ENCODE measurements at regions not wholly inside any gene's neighbourhood (a gene's known extent, or its start where the extent isn't known, plus 50 kb on each side); places are given as distances from the start of the nearest gene placed in this dataset.

DNA sequence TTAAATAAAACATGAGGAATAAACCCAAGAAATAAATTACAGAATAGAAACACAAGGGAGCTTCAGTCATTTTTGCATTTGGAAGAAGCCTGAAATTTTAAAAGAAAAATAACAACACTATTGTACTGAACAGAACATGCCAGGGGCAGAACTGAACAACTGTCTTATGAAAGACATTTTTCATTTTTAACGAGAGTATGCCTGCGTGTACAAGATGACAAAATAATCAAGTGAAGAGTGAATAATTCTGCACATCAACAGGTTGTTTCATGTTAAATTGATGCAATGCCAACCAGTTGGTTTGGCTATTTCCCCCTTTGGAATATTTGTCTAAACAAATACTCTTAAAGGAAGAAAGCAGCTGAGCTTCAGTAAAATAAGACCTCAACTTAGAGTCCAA is 103.3 kb upstream of the BTG1 start:
- no peaks in the 10 kb centered on the region for H3K9me3 ChIP-seq (ENCODE audit: control insufficient read depth, low read length)
- no peaks in the 10 kb centered on the region for H3K4me1 ChIP-seq
- H3K79me2 ChIP-seq, result no peaks in the 10 kb centered on the region
- H3K9ac ChIP-seq, result no peak overlapping the region
- no peak overlapping the region for H3K4me3 ChIP-seq (ENCODE audit: low read depth, low read length)
- H3K27ac ChIP-seq, result no peak overlapping the region
- TF ChIP-seq CTCF (IDR thresholded peaks at IDR 0.05), result no peak
- H2AFZ ChIP-seq, result no peak overlapping the region
- H3K36me3 ChIP-seq (ENCODE audit: control insufficient read depth, insufficient read depth, low read length), result no peaks in the 10 kb centered on the region
- H3K27me3 ChIP-seq (ENCODE audit: control insufficient read depth, insufficient read depth, low read length), result no peaks in the 10 kb centered on the region
- no peak overlapping the region for H3K4me2 ChIP-seq (ENCODE audit: low read length)

GRCh38 chr12:92244036-92244435 is 98.4 kb upstream of the BTG1 start:
- H3K4me2 ChIP-seq (ENCODE audit: low read length), result no peak overlapping the region
- no peak for TF ChIP-seq CTCF (IDR thresholded peaks at IDR 0.05)
- H3K9me3 ChIP-seq (ENCODE audit: control insufficient read depth, low read length), result no peaks in the 10 kb centered on the region
- H3K9ac ChIP-seq, result no peak overlapping the region
- peak overlapping the region; percentile 36 for H2AFZ ChIP-seq
- no peak overlapping the region for H3K4me3 ChIP-seq (ENCODE audit: low read depth, low read length)
- no peaks in the 10 kb centered on the region for H3K36me3 ChIP-seq (ENCODE audit: control insufficient read depth, insufficient read depth, low read length)
- H3K4me1 ChIP-seq, result no peaks in the 10 kb centered on the region
- H3K27ac ChIP-seq, result peak overlapping the region; percentile 17
- H3K79me2 ChIP-seq, result no peaks in the 10 kb centered on the region
- H3K27me3 ChIP-seq (ENCODE audit: control insufficient read depth, insufficient read depth, low read length), result no peaks in the 10 kb centered on the region

DNA sequence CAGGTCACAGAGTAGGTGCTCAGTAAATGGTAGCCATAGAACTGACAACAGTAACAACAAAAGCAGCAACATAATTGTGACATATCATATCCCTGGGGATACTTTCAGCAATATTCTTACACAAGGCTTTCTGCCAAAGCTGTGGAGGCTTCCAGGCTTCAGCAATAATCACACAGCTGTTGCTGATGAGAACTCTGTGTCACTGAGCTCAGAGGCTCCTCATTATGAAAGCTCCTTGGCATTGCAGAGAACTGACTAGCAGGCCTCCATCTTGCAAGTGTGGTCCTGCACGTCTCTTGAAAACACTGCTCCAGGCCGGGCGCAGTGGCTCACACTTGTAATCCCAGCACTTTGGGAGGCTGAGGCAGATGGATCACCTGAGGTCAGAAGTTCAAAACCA is 97.3 kb upstream of the BTG1 start:
- H3K4me3 ChIP-seq (ENCODE audit: low read depth, low read length), result no peak overlapping the region
- no peaks in the 10 kb centered on the region for H3K36me3 ChIP-seq (ENCODE audit: control insufficient read depth, insufficient read depth, low read length)
- H3K4me2 ChIP-seq (ENCODE audit: low read length), result no peak overlapping the region
- peak overlapping the region; percentile 25 for H2AFZ ChIP-seq
- TF ChIP-seq CTCF (IDR thresholded peaks at IDR 0.05), result no peak
- no peak overlapping the region for H3K9ac ChIP-seq
- no peaks in the 10 kb centered on the region for H3K9me3 ChIP-seq (ENCODE audit: control insufficient read depth, low read length)
- H3K4me1 ChIP-seq, result no peaks in the 10 kb centered on the region
- H3K27ac ChIP-seq, result no peak overlapping the region
- no peaks in the 10 kb centered on the region for H3K79me2 ChIP-seq
- no peaks in the 10 kb centered on the region for H3K27me3 ChIP-seq (ENCODE audit: control insufficient read depth, insufficient read depth, low read length)

- Histone ChIP-seq H3K9me3 (ENCODE audit: control insufficient read depth, low read length) (no peaks in the 10 kb centered on the region), H3K9ac (no peak overlapping the region), H3K36me3 (ENCODE audit: control insufficient read depth, insufficient read depth, low read length) (no peaks in the 10 kb centered on the region), H3K27ac (no peak overlapping the region), H3K4me1 (no peaks in the 10 kb centered on the region), H3K4me3 (ENCODE audit: low read depth, low read length) (no peak overlapping the region), H2AFZ (no peak overlapping the region), H3K79me2 (no peaks in the 10 kb centered on the region), H3K27me3 (ENCODE audit: control insufficient read depth, insufficient read depth, low read length) (no peaks in the 10 kb centered on the region), H3K4me2 (ENCODE audit: low read length) (no peak overlapping the region)
- no peak for TF ChIP-seq CTCF (IDR thresholded peaks at IDR 0.05)
Observed at GRCh38 chr12:92237762-92238523, 92.3 kb upstream of the BTG1 start.

DNA sequence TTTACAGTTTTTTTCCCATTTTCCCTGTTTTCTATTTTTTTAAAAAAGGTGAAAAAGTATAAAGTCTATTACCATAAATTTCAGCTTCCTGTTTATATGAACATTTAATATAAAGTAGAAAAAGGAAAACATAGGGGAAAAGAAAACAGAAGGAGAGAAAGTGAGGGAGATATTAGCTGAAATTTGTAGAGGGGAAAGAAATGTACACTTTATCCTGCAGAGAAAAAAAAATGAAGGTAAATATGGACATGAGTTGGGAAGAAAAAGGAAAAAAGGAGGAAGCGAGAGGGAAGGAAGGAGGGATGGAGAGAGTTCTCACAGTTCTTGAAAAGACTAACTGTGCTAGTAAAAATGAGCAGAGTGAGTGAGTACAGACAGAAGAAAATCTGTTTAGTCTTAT is 91.6 kb upstream of the BTG1 start:
- Histone ChIP-seq H3K4me2 (ENCODE audit: low read length) (no peak overlapping the region), H3K36me3 (ENCODE audit: control insufficient read depth, insufficient read depth, low read length) (no peaks in the 10 kb centered on the region), H2AFZ (no peak overlapping the region), H3K4me3 (ENCODE audit: low read depth, low read length) (no peak overlapping the region), H3K79me2 (no peaks in the 10 kb centered on the region), H3K27me3 (ENCODE audit: control insufficient read depth, insufficient read depth, low read length) (no peaks in the 10 kb centered on the region), H3K27ac (no peak overlapping the region), H3K9ac (no peak overlapping the region), H3K9me3 (ENCODE audit: control insufficient read depth, low read length) (no peaks in the 10 kb centered on the region), H3K4me1 (no peaks in the 10 kb centered on the region)
- TF ChIP-seq CTCF (IDR thresholded peaks at IDR 0.05), result no peak
